Heart left ventricle (tissue), 13 donors: ENCODE measurements at regions not wholly inside any gene's neighbourhood (a gene's known extent, or its start where the extent isn't known, plus 50 kb on each side); places are given as distances from the start of the nearest gene placed in this dataset.

Experiments used
- CTCF ChIP-seq, 12 donors: fragments of 200-600 bp; sonication (generic) in 4 of 12; IDR thresholded peaks; one replicate each; pipeline versions ENCODE4 v1.5.0 to v1.8.0; 2018 to 2022; ENCODE audit warnings: antibody characterized with exemption in 12 of 12, mild to moderate bottlenecking in 5 of 12
- POLR2A ChIP-seq, 2 donors: fragments of 450-650 bp; IDR thresholded peaks; one replicate each; pipeline ENCODE4 v1.6.1; 2017; ENCODE audit warnings: antibody characterized with exemption in 2 of 2, mild to moderate bottlenecking in 2 of 2, moderate library complexity in 2 of 2
- donor health status: ischemic (EF 13 %, LVEDD 7.1; RV severe dilation, severe dysfunction).
- donor health status: DM: no; HTN: yes; CAD: no.
- donor health status: DM: no; HTN: no; CAD: no.
- donor health status: ischemic (EF 25% LVEDD 6.9; RV normal size, moderate dysfunction).
- donor health status: ischemic (EF 25% LVEDD 5.7; RV mildly dilated, moderate dysfunction).
- donor health status: ischemic (EF 35%, LVEDD 5.7; RV mildly dilated, moderate dysfunction).
- donor health status: nonischemic (EF 11% LVEDD 7.7; RV severe dilation, severe dysfunction).
- donor health status: DM: yes; HTN: yes; CAD: no.
- donor health status: PGD.
- donor health status: ischemic (EF 29% LVEDD 5.4; RV normal size, mild dysfunction).
- donor health status: nonischemic (EF 23%, LVEDD 6.1; RV moderate dilation, normal function).

DNA sequence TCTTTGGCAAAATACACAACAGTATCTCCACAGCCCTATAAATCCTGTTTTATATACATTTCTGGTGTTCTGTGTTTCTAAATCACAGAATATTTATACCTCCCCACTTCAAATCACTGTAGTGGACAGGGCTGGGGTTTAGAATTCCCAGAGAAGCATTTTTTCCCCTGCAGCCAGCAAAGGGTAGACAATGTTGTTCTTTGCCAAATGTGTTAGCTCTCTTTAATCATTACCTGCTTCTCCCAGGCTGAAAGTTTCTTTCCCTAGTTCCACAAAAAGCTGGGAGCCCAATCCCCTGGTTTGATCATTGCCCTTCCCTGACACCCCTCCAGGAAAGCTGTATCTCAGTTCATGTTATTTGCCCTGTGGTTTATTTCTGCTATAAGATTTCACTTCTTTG is 520.0 kb upstream of the SPHKAP start:
- TF ChIP-seq CTCF (IDR thresholded peaks at IDR 0.05) (no peak), POLR2A (IDR thresholded peaks at IDR 0.05) (no peak)
